ENCODE measurements at regions not wholly inside any gene's neighbourhood (a gene's known extent, or its start where the extent isn't known, plus 50 kb on each side); places are given as distances from the start of the nearest gene placed in this dataset.

- TF ChIP-seq CTCF (IDR thresholded peaks at IDR 0.05 in 2 of 3, conservative IDR thresholded peaks at IDR 0.05 in 1 of 3; ENCODE audit: borderline replicate concordance in 1 of 3, insufficient read depth in 1 of 3, low read depth in 2 of 3, low read length in 2 of 3): no peak
- no peak for TF ChIP-seq YY1 (IDR thresholded peaks at IDR 0.05; ENCODE audit: extremely low read depth, insufficient replicate concordance, low read depth, low read length)
- no peak for TF ChIP-seq EZH2phosphoT487 (IDR thresholded peaks at IDR 0.05; ENCODE audit: borderline replicate concordance)
- no peak for TF ChIP-seq POLR2AphosphoS5 (IDR thresholded peaks at IDR 0.05; ENCODE audit: low read depth, low read length)
- no peak for TF ChIP-seq EZH2 (IDR thresholded peaks at IDR 0.05)
- no peak for TF ChIP-seq ZNF274 (IDR thresholded peaks at IDR 0.05; ENCODE audit: low read depth, low read length)
- TF ChIP-seq, protein P1, sequence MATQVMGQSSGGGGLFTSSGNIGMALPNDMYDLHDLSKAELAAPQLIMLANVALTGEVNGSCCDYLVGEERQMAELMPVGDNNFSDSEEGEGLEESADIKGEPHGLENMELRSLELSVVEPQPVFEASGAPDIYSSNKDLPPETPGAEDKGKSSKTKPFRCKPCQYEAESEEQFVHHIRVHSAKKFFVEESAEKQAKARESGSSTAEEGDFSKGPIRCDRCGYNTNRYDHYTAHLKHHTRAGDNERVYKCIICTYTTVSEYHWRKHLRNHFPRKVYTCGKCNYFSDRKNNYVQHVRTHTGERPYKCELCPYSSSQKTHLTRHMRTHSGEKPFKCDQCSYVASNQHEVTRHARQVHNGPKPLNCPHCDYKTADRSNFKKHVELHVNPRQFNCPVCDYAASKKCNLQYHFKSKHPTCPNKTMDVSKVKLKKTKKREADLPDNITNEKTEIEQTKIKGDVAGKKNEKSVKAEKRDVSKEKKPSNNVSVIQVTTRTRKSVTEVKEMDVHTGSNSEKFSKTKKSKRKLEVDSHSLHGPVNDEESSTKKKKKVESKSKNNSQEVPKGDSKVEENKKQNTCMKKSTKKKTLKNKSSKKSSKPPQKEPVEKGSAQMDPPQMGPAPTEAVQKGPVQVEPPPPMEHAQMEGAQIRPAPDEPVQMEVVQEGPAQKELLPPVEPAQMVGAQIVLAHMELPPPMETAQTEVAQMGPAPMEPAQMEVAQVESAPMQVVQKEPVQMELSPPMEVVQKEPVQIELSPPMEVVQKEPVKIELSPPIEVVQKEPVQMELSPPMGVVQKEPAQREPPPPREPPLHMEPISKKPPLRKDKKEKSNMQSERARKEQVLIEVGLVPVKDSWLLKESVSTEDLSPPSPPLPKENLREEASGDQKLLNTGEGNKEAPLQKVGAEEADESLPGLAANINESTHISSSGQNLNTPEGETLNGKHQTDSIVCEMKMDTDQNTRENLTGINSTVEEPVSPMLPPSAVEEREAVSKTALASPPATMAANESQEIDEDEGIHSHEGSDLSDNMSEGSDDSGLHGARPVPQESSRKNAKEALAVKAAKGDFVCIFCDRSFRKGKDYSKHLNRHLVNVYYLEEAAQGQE (IDR thresholded peaks at IDR 0.05; ENCODE audit: low read depth): no peak
Measured at GRCh38 chr3:95752199-95752598, 1062.2 kb upstream of the EPHA6 start.
